AG04449 (cell line): ENCODE measurements at regions not wholly inside any gene's neighbourhood (a gene's known extent, or its start where the extent isn't known, plus 50 kb on each side); places are given as distances from the start of the nearest gene placed in this dataset.

Source experiments
- CTCF ChIA-PET: fragments of 350-600 bp; formaldehyde crosslinking; extraction: SDS; loops from one replicate; lab custom pipeline; 2021; ENCODE audit warnings: antibody characterized with exemption; lab: Yijun Ruan, JAX
- POLR2A ChIA-PET: fragments of 400-600, 350-600 bp; formaldehyde crosslinking; extraction: SDS; loops from one replicate; lab custom pipeline; 2020; ENCODE audit warnings: antibody characterized with exemption, inconsistent platforms; lab: Yijun Ruan, JAX
- DNase-seq: peaks from one replicate; pipeline ENCODE4 v3.0.0-alpha.2; 2010; ENCODE audit warnings: low read depth, low spot score
- H3K4me3 ChIP-seq: 2 replicates; pipeline ENCODE4 v1.5.1; 2011; ENCODE audit warnings: low read depth, mild to moderate bottlenecking, control low read depth, low read length
- TF ChIP-seq, protein P1 (sequence below): IDR thresholded peaks from one replicate; pipeline ENCODE4 v1.5.1; 2011; ENCODE audit warnings: mild to moderate bottlenecking, moderate library complexity, low read length, control low read depth, inconsistent platforms; ENCODE audit not compliant: insufficient read depth; ENCODE audit errors: missing control alignments

DNA sequence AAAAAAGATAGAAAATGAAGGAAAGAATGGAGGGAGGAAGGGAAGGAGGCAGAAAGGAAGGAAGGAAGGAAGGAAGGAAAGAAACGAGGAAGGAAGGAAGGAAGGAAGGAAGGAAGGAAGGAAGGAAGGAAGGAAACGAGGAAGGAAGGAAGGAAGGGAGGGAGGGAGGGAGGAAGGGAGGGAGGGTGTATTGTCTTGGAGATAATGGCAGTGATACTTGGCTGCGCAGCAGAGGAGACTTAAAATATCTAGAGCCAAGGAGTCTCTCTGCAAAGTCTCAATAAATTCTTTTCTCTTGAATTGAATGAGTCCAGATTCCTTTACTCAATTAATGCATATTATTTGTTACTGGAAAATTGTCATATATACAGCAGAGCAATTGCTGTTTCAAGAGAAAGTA lies 1059.7 kb downstream of the ZPLD1 start:
- H3K4me3 ChIP-seq, result no peak overlapping the region
- CTCF ChIA-PET, result interaction anchor here (0.9 kb wide), 1 partner anchor 208 kb away, joined by 3 read pairs; no protein-coding TSS in a partner anchor

DNA sequence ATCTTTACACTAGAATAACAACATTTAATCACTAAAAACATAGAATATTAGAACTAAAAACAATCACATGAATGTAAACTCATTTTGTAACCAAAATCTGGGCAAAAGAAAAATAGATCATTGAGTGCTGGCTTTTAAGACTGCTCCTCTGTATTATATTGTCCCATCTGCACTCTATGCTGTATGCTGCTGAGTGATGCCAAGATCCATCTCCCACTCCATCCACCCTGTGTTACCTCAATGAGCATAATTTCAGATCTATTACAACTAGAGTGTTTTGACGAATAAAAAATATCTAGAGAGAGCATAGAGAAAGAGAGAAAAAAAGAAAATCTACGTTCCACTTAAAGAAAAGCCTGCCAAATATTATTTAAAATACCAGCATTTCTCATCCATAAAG lies 1060.4 kb downstream of the ZPLD1 start:
- DNase-seq, result no peak
- ChIA-PET CTCF (no interaction called here), POLR2A (no interaction called here)
- TF ChIP-seq, protein P1, sequence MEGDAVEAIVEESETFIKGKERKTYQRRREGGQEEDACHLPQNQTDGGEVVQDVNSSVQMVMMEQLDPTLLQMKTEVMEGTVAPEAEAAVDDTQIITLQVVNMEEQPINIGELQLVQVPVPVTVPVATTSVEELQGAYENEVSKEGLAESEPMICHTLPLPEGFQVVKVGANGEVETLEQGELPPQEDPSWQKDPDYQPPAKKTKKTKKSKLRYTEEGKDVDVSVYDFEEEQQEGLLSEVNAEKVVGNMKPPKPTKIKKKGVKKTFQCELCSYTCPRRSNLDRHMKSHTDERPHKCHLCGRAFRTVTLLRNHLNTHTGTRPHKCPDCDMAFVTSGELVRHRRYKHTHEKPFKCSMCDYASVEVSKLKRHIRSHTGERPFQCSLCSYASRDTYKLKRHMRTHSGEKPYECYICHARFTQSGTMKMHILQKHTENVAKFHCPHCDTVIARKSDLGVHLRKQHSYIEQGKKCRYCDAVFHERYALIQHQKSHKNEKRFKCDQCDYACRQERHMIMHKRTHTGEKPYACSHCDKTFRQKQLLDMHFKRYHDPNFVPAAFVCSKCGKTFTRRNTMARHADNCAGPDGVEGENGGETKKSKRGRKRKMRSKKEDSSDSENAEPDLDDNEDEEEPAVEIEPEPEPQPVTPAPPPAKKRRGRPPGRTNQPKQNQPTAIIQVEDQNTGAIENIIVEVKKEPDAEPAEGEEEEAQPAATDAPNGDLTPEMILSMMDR, result no peak
- H3K4me3 ChIP-seq, result no peak overlapping the region

More for the DNA sequence above, 1059.7 kb downstream of the ZPLD1 start:
- TF ChIP-seq, protein P1, result no peak
- POLR2A ChIA-PET, result no interaction called here
- no peak for DNase-seq

DNA sequence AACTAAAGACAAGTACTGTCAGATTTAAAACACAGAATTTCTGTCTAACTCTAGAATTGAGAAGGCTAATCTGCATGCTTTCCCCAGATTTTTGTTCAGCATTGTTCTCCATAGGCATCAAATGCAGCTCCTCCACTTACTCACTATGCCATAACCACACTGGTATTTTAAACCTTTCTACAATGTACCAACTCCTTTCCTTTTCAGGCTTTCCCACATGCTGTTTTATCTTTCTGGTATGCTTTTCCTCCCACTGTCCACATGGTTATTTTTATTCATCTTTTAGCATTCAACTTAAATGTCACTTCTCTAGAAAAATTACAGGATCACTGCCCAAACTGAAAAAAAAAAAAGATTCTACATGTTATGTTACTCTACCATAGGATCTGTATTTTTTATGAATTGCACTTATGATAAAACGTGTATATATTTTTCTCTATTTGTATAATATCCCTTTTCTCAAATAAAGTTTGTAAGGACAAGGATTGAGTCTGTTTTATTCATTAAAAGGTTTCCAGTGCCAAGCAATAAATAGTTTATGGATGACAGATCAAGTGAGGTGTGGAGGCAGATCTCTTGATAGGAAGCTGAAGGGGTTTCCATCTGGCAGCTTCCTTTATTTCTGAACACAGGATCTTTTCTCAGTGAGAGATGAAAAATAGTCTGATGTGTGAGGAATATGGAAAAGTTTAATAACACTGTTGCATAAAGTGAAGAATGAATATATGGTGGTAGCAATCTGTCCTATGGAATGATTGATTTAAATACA lies 1064.5 kb downstream of the ZPLD1 start:
- CTCF ChIA-PET, result interaction anchor here (0.6 kb wide), 1 partner anchor 210 kb away, joined by 3 read pairs; no protein-coding TSS in a partner anchor
- TF ChIP-seq, protein P1, result no peak
- POLR2A ChIA-PET, result no interaction called here
- DNase-seq, result peak; percentile 71
- H3K4me3 ChIP-seq, result no peak overlapping the region

DNA sequence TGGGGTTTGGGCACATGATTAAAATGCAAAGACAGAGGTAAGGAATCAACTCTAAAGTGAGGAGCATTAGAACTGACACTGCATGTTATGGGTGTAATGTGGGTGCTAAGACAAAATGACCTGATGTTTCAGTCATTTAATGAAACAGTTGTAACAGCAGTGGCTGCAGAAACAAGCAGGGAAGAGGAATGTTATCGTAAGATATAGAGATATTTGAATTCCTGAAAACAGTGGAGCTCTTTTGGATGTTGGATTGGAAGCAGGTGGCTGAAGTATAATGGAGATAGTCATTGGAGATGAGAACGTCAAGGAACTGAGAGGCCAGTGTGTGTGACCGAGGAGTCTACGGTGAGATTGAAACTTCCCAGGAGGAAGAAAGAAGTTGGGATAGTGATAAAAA lies 1065.2 kb downstream of the ZPLD1 start:
- ChIA-PET CTCF (interaction anchor here (0.6 kb wide), 1 partner anchor 211 kb away, joined by 3 read pairs; no protein-coding TSS in a partner anchor), POLR2A (no interaction called here)
- DNase-seq, result no peak
- no peak overlapping the region for H3K4me3 ChIP-seq
- TF ChIP-seq, protein P1, result no peak

DNA sequence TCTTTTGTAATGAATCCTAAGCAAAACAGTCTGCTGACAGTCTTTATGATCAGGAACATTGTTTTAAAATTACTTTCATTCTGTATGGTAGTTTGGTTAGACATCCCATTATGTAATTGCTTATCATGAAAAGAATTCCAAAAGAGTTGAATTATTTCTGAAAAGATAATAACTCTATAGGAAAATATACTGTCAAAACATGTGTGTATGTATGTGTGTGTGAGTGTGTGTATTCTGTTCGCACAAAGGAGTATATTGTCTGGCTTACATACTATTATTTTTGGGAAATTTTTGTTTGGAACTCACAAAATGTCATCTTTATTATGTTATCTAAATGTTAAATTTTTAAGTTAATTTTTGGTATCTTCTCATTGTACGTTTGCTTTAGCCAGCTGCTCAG lies 1075.9 kb downstream of the ZPLD1 start:
- H3K4me3 ChIP-seq, result no peak overlapping the region
- POLR2A ChIA-PET, result no interaction called here
- TF ChIP-seq, protein P1, result no peak
- CTCF ChIA-PET, result no interaction called here
- no peak for DNase-seq

DNA sequence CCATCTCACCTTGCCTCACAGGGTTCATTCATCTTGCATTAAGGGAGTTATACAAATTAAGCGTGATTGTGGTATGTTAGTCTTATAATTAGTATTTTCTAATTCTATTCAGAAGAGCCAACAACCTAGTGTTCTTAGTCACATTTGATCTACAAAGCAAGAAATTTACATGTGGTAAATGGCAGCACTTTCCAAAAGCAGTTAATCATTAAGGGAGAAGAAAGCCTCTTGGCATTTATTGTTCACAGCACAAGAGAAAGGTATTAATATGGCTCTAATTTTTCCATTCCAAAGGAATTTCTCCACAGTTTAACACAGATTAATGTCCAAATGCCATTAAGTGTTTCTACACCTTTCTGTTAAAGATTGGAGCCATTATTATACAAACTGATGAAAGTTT lies 1077.1 kb downstream of the ZPLD1 start:
- TF ChIP-seq, protein P1, result no peak
- H3K4me3 ChIP-seq, result no peak overlapping the region
- ChIA-PET POLR2A (no interaction called here), CTCF (no interaction called here)
- DNase-seq, result no peak
